ENCODE measurements at regions not wholly inside any gene's neighbourhood (a gene's known extent, or its start where the extent isn't known, plus 50 kb on each side); places are given as distances from the start of the nearest gene placed in this dataset.

DNA sequence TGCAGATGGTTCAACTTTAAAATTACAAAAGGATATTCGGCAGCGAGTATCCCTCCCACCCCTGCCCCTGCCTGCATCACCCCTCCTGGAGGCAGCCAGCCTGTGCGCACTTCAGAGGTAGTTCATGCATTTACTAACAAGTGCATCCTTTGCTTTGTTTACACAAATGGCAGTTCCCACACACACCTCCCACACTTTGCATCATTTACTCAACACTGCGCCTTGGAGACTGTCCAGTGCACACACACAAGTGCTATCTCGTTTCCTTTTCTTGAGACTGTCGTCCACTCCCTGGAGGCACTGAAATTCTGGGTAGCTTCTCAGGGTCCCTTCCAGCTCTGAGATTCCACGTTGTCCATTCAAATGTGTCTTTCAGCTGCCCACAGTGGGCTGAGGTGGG is 53.1 kb upstream of the VSX1 start:
- Mint-ChIP-seq H3K27me3 (peaks cover 2% of the 10 kb centered on the region), H3K27ac (no peak overlapping the region), H3K4me1 (no peaks in the 10 kb centered on the region), H3K9me3 (no peaks in the 10 kb centered on the region), H3K4me3 (no peak overlapping the region), H3K36me3 (ENCODE audit: low read depth) (no peaks in the 10 kb centered on the region)
- intact Hi-C loops (cut with micrococcal nuclease) = no loop called here
- no peak for DNase-seq

DNA sequence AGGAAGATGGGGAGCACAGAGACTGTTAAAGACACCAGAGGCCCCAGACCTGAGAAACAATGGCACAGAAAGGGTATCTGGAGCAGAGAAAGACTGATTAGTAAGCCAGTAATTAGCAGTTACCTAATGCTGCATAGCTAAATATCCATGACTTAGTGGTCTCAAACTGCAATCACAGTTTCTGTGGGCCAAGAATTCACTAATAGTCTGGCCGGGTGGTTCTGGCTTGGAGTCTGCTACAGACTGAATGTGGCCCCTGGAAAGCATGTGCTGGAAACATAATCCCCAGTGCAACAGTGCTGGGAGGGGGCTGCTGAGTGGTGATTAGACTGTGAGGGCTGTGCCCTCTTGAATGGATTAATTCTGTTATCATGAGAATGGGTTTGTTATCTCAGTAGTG is 54.1 kb upstream of the VSX1 start:
- DNase-seq = no peak
- no peaks in the 10 kb centered on the region for H3K36me3 Mint-ChIP-seq (ENCODE audit: low read depth)

DNA sequence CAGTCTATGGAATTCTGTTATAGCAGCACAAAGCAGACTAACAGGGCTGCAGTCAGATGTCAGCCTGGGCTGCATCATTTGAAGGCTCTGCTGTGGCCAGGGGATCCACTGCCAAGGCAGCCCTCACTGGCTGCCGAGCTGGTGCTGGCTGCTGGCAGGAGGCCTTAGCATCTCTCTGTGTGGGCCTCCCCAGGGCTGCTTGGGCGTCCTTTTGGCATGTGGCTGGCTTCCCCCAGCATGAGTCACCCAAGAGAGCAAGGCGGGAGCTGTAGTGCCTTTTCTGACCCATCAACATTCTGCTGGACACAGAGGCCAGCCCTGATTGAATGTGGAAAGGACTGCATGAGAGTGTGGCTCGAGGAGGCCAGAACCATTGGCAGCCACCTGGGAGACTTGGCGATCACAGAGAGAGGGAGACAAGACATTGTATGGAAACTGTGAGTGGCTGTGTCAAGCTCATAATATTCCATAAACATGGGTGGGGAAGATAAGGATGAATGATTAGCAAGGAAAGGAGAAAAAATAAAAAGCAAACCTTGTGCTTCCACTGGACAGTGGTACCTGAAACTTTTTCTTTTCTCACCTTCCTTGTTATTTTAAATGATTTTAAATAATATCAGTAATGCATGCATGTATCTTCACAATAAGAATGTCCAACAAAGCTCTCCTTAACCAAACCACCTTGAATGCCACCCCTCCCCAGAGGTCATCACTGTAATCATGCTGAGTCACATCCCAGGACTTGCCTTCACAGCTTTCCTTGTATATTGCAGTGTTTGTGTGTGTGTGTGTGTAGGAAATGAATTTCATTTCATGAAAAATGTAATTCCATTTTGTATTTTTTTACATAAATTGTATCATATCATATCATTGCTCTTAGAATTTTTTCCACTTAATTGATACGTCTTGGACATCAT is 55.0 kb upstream of the VSX1 start:
- Mint-ChIP-seq H3K27me3 (peaks cover 2% of the 10 kb centered on the region), H3K9me3 (no peaks in the 10 kb centered on the region), H3K4me1 (no peaks in the 10 kb centered on the region), H3K4me3 (no peak overlapping the region), H3K27ac (no peak overlapping the region), H3K36me3 (ENCODE audit: low read depth) (no peaks in the 10 kb centered on the region)
- no peak for DNase-seq
- intact Hi-C loops (cut with micrococcal nuclease) = no loop called here

More for the DNA sequence above, 54.1 kb upstream of the VSX1 start:
- intact Hi-C loops (cut with micrococcal nuclease) = no loop called here
- Mint-ChIP-seq H3K4me3 (no peak overlapping the region), H3K9me3 (no peaks in the 10 kb centered on the region), H3K27ac (no peak overlapping the region), H3K4me1 (no peaks in the 10 kb centered on the region), H3K27me3 (peaks cover 2% of the 10 kb centered on the region)

DNA sequence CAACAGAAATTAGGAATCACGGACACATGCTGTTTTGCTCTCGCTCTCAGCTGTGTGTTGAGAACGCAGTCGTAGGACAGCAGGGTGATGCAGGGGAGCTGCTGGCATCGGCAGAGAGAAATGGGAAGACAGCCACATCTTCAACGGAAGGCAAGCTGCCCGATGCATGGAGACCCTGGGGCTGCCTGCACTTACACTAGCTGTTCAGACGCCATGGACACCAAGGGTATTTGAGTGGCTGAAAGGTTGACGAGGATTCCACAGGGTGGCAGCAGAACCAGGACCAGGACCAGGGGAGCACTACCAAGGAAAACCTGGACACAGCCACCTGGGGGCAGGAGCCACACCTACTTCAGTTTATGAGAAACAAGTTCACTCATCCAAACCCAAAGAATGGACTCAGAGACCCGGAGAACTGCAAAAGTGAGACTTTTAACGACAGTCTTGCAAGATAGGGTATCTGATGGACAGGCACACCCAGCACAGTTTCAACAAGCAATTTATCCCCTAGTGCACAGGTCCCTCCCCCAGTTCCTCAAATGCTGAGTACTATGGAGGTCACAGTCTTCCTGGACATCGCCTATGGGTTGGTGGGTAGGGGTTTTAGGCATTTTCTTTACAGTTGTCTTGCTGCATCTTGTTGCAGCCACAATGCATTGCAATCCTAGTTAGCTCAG is 56.3 kb upstream of the ENTPD6 start:
- intact Hi-C loops (cut with micrococcal nuclease) = no loop called here
- Mint-ChIP-seq H3K9me3 (no peaks in the 10 kb centered on the region), H3K27me3 (peaks cover 4% of the 10 kb centered on the region), H3K4me3 (no peak overlapping the region), H3K4me1 (no peaks in the 10 kb centered on the region), H3K36me3 (ENCODE audit: low read depth) (no peaks in the 10 kb centered on the region), H3K27ac (no peak overlapping the region)
- DNase-seq = no peak

DNA sequence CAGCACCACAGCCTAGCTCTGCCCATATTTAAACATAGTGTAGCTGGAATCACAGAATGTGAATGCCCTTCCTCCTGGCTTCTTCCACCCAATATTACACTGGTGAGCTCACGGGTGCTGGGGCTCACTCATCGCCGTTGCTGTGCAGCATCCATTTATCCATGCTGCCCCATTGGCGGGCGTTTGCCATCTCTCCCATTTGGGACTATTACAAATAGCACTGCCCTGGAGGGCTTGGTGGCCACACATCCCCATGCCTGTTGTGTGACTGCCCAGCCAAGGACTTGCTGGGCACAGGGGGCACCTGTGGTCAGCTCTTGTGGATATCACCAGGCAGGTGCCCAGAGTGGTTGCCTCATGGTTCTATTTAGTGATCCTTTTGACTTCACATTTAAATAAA is 54.5 kb upstream of the ENTPD6 start:
- H3K4me3 Mint-ChIP-seq = no peak overlapping the region
- no peaks in the 10 kb centered on the region for H3K9me3 Mint-ChIP-seq
- H3K4me1 Mint-ChIP-seq = no peaks in the 10 kb centered on the region
- no peaks in the 10 kb centered on the region for H3K36me3 Mint-ChIP-seq (ENCODE audit: low read depth)
- no peak overlapping the region for H3K27ac Mint-ChIP-seq
- intact Hi-C loops (cut with micrococcal nuclease) = loop anchor here (10.0 kb wide), 1 partner anchor 56 kb away; the partner anchor contains the start of gene VSX1
- DNase-seq = no peak
- H3K27me3 Mint-ChIP-seq = peaks cover 13% of the 10 kb centered on the region

DNA sequence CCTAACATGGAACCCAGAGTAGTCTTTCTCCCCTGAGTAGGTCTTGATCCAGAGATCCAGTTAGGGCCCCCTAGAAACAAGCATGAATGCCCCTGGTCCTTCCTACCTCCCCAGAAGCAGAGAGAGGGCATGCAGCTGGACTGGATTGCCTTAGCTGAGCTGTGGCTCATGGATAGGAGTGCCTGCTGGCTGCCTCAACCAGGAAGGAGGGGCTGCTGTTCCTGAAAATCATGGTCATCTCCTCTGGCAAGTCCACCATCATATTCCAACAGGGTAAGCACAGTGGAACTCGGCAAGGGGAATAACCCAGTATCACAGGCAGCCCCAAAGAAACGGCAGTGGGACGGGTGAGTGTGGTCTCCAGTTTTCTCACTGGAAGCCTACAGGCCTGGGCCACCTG is 53.1 kb upstream of the ENTPD6 start:
- intact Hi-C loops (cut with micrococcal nuclease) = loop anchor here (10.0 kb wide), 1 partner anchor 58 kb away; the partner anchor contains the start of gene VSX1
- H3K27ac Mint-ChIP-seq = no peak overlapping the region
- H3K9me3 Mint-ChIP-seq = no peaks in the 10 kb centered on the region
- no peak for DNase-seq
- H3K4me3 Mint-ChIP-seq = no peak overlapping the region
- H3K4me1 Mint-ChIP-seq = no peaks in the 10 kb centered on the region
- H3K36me3 Mint-ChIP-seq (ENCODE audit: low read depth) = no peaks in the 10 kb centered on the region
- peaks cover 17% of the 10 kb centered on the region for H3K27me3 Mint-ChIP-seq

DNA sequence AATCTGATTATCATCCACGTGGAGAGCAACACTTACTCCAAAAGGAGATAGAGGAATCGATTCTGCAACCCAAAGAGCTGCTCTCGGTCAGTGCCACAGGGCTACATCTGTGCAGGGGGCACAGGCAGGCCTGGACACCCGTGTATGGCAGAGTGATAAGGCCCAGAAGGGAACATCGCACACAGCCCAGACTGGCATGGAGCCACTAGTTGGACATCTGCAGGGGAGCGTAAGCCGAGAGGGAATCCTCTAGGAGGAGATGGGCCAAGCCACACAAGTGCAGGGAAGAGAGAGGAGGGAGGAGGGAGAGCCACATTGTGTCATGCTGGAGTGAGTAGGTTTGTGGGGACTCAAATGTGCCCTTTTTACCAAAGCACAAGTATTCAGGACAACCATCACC is 50.4 kb upstream of the ENTPD6 start:
- no peak overlapping the region for H3K4me3 Mint-ChIP-seq
- peaks cover 4% of the 10 kb centered on the region for H3K4me1 Mint-ChIP-seq
- H3K27ac Mint-ChIP-seq = no peak overlapping the region
- H3K27me3 Mint-ChIP-seq = peaks cover 28% of the 10 kb centered on the region
- no peak for DNase-seq
- H3K36me3 Mint-ChIP-seq (ENCODE audit: low read depth) = no peaks in the 10 kb centered on the region
- H3K9me3 Mint-ChIP-seq = no peaks in the 10 kb centered on the region
- intact Hi-C loops (cut with micrococcal nuclease) = loop anchor here (10.0 kb wide), 1 partner anchor 60 kb away; the partner anchor contains the start of gene VSX1

Data from activated CD4-positive, alpha-beta T cell treated with anti-CD3 and anti-CD28 coated beads, Interleukin-2, amount 10 ng/mL, durations not matched to agents 24 days and 14 days (primary cell).